ENCODE measurements at regions not wholly inside any gene's neighbourhood (a gene's known extent, or its start where the extent isn't known, plus 50 kb on each side); places are given as distances from the start of the nearest gene placed in this dataset.

DNA sequence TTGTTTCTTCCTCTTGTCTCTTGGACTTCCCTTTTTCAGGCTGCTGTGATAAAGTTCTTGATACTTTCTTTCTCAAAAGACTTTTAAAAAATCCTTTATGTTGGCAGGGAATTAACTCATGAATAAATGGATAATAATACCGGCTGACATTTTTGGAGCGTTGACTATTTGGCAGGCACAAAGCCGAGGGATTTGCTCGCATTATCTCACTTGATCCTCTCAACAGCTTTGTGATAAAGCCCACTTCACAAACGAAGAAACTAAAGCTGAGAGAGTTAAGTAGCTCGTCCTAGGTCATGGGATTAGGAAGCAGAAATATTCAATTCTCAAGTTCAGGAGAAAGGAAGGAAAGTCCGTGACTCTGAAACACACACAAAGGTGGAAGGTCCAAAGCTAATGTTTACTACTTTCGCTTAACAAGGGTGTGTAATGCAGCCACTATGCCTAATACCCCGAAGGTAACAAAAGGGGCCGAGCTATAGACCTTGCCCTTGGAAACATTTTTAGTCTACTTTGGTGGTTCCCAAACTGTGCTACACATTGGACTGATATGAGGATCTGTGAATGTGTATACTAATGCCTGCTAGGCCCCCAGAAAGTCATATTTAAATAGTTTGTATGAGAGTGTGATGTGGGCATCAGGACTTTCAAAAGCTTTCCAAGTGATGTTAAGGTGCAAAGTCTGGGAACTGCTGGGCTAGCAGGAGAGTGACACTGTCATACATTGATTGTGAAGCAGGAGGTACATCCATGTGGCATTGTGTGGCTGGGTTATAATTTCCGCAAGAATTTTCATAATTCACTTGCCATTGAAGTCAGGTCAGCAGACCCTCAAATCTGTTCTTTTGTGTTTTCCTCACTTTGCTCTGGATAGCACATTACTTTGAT lies 508.4 kb downstream of the PLCL1 start:
- TF ChIP-seq EZH2phosphoT487 (IDR thresholded peaks at IDR 0.05; ENCODE audit: borderline replicate concordance, low read length) = no peak
- TF ChIP-seq, protein P1, sequence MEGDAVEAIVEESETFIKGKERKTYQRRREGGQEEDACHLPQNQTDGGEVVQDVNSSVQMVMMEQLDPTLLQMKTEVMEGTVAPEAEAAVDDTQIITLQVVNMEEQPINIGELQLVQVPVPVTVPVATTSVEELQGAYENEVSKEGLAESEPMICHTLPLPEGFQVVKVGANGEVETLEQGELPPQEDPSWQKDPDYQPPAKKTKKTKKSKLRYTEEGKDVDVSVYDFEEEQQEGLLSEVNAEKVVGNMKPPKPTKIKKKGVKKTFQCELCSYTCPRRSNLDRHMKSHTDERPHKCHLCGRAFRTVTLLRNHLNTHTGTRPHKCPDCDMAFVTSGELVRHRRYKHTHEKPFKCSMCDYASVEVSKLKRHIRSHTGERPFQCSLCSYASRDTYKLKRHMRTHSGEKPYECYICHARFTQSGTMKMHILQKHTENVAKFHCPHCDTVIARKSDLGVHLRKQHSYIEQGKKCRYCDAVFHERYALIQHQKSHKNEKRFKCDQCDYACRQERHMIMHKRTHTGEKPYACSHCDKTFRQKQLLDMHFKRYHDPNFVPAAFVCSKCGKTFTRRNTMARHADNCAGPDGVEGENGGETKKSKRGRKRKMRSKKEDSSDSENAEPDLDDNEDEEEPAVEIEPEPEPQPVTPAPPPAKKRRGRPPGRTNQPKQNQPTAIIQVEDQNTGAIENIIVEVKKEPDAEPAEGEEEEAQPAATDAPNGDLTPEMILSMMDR (conservative IDR thresholded peaks at IDR 0.05; ENCODE audit: low read depth, low read length) = no peak
- no peak for TF ChIP-seq EZH2 (IDR thresholded peaks at IDR 0.05; ENCODE audit: low read length, unreplicated experiment)

All from PC-3 (cell line).